ENCODE measurements at regions not wholly inside any gene's neighbourhood (a gene's known extent, or its start where the extent isn't known, plus 50 kb on each side); places are given as distances from the start of the nearest gene placed in this dataset.
"Not testable (repeated sequence)": the region's sequence is repeated elsewhere in the genome, so short reads cannot be mapped to it uniquely, and the experiment has no call there.

GRCh38 chr3:8147711-8148110 lies 353.9 kb upstream of the LMCD1 start:
- no peak for DNase-seq

DNA sequence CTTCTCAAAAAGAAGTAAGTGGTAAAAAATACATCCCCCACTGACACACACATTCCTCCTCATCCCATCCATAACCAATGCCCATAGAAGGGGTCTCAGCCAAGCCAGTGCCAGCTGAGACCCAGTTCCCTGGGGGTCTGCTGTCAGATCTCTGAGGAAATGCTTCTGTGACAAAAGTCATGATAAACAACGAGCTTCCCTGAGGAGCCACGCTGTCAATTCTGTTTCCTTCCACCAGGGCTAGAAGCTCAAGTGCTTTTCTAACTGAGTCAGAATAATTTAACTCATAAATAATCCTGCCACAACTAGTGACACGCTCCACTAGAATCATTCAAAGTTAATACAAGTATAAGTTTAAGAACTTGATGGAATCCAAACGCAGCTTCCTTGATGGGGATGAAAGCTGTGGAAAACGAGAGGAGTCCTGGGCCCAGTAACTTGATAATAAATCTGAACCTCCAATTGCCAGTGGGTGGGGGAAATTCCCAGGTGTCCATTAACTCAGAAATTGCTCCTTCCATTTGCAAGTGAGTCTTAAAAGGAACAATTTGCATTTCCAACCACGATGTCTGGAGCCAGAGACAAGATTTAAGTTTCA lies 348.7 kb upstream of the LMCD1 start:
- no peak for DNase-seq

DNA sequence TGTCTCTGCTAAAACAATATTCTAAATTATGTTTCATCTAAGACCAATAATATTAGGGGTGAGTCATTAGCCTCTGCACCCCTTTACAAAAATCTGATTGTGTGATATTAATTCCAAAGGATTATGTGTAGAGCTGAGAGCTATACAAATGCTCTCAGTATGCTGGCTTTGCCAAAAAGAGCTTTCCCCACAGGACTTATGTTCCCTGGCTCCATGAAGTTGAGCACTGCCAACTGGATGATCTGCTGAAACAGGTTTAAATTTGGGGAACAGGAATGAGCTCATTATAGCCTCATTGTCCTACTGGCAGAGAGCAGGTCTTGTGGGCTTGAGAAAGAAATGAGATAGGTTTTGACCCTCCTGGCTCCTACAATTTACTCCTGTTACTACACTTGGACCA lies 347.8 kb upstream of the LMCD1 start:
- no peak for DNase-seq

GRCh38 chr3:8154617-8155016 lies 347.0 kb upstream of the LMCD1 start:
- DNase-seq = no peak

DNA sequence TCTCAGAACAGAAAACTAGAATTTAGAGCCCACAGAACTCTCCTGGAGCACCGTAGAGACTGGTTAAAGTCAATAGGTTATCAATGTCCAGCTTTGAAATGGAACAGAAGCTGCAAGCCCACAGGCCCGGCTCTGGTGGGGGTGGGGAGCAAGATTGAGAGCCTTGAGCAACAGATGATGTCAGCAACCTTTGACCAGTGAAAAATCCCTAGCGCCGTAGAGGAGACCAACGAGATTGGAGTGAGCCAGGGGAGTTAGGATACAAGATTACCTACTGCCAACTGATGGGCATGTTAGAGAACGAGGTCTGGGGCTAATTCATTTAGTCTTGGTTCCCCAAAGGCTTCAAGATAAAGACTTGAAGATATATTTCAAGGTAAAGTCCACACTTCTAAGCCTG lies 345.5 kb upstream of the LMCD1 start:
- DNase-seq = no peak

DNA sequence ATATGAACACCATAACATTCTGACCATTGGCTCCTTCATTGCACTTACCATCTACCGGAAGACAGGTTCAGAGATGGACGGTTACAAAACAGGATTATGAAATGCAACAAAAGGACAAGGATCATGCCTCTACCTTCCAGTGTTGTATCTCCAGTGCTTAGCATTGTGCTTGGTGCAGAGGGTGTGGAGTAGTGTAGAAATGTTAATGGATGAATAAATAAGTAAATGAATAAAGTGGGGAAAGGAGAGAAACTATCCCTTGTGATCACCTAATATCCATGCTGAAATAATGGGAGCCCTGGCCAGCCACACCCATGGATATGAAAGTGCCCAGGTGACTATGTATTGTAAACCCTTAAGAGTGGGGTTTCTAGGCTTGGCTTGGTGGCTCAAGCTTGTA lies 344.8 kb upstream of the LMCD1 start:
- no peak for DNase-seq

GRCh38 chr3:8157640-8158039 lies 344.0 kb upstream of the LMCD1 start:
- no peak for DNase-seq

GRCh38 chr3:8164145-8164544 lies 337.5 kb upstream of the LMCD1 start:
- no peak for DNase-seq

GRCh38 chr3:8166014-8166413 lies 335.6 kb upstream of the LMCD1 start:
- no peak for DNase-seq

GRCh38 chr3:8170971-8171508 lies 330.6 kb upstream of the LMCD1 start:
- no peak for DNase-seq

DNA sequence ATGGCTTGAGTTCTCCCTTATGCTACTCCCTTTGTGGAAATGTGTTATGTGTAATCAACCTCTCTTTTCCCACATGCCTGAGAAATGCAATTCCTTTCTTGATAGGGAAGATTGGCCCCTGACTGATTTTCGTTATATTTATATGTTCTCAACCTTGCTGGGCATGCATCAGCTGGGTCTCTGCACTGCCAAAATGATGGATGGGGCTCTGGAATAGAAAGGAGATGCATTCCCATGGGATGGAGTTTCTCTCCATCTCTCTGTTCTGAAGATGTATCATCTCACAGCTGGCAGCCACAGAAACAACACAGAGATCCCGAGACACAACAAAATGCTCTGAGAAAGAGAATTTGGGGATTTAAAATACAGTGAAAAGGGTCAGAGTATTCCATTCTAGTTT lies 327.7 kb upstream of the LMCD1 start:
- no peak for DNase-seq

DNA sequence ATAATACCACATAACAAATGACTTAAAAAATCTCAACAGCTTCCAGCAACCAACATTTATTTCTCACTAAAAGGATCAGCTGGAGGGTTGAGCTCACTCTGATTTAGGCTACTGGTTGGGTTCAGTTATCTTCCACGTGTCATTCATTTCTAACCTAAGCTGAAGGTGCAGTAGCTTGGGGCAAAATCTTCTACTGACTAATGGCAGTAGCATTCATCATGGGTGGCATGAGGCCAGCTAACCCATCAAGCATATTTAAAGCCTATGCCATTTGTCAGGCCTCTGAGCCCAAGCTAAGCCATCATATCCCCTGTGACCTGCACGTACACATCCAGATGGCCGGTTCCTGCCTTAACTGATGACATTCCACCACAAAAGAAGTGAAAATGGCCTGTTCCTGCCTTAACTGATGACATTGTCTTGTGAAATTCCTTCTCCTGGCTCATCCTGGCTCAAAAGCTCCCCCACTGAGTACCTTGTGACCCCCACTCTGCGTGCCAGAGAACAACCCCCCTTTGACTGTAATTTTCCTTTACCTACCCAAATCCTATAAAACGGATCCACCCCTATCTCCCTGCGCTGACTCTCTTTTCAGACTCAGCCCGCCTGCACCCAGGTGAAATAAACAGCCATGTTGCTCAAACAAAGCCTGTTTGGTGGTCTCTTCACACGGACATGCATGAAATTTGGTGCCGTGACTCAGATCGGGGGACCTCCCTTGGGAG lies 324.7 kb upstream of the LMCD1 start:
- DNase-seq = not testable (repeated sequence)

DNA sequence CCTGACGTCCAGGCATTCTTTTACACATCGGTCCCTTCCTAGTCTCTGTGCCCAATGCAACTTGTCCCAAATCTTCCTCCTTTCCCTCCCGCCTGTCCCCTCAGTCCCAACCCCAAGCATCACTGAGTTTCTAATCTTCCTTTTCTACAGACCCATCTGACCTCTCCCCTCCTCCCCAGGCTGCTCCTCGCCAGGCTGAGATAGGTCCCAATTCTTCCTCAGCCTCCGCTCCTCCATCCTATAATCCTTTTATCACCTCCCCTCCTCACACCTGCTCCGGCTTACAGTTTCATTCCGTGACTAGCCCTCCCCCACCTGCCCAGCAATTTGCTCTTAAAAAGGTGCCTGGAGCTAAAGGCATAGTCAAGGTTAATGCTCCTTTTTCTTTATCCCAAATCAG lies 323.1 kb upstream of the LMCD1 start:
- not testable (repeated sequence) for DNase-seq

DNA sequence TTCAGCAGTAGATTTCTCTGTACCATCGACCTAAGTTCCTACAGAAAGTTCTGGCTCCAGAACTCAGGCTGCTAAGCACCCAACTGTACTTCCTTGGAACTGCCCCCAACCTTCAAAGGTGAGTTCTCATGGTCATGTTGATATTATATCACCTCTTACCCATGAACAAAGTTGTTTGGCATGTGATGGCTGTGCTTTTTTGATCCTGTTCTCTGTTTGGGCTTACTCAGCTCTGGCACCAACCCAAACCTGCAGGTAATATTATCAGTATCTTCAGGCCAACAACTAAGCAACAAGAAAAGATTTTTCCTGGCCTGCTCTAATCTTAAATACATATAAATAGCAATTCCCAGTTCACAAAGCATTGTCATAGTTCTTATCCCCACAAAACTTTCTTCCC lies 318.7 kb upstream of the LMCD1 start:
- DNase-seq = no peak

DNA sequence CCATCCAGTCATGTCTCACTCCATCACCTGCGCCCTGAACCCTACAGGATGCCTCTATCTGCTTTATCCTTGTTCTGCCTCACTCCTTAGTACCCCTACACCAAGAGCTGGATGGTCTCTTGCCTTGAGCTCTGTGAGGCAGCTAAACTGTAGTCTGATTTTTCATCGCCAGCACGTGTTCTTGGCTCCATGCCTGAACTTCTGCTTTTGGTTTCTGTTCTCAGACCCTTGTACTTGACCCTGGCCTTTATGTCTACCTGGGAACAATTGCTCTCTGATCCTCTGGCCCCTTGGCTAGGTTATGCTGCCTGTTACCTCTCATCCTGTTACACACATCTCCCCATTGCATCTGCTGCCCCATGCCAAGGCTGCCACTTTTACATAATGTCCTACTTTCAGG lies 318.0 kb upstream of the LMCD1 start:
- DNase-seq = peak; percentile 46

DNA sequence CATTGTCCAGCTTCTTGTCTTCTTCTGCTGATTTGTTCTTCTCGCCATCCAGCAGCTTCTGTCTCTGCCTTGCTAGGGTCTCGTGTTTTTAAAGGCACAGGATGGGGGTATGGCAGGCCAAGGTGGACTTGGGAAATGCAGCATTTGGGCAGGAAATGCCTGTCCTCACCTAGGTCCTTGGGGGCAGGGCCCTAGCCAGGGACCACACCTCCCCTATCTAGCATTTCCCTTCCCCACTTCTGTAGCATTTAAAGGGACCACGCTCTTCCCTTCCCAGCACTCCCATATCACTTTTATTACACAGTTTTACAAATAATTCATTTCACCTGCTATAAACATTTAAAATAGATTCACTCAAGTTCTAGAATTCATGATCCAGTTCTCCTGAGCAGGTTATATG lies 315.4 kb upstream of the LMCD1 start:
- no peak for DNase-seq

DNA sequence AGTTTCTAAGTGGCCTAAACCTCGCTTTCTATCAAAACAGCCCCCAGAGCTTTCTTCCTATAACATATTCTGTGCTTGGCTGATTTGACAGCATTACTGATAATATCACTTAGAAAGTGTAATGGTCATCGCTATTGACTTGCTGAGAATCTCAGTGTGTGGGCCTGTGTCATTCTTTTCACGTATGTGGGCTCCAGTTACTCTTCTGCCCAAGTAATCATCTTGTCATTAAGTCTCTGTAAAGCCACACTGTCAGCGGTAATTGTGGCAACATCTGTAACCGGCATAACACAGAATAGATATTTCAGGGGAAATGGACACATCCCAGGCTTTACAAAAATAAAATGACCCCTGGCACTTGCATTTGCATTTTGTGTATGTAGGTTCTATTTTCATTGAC lies 313.6 kb upstream of the LMCD1 start:
- no peak for DNase-seq

GRCh38 chr3:8189051-8189450 lies 312.6 kb upstream of the LMCD1 start:
- no peak for DNase-seq

DNA sequence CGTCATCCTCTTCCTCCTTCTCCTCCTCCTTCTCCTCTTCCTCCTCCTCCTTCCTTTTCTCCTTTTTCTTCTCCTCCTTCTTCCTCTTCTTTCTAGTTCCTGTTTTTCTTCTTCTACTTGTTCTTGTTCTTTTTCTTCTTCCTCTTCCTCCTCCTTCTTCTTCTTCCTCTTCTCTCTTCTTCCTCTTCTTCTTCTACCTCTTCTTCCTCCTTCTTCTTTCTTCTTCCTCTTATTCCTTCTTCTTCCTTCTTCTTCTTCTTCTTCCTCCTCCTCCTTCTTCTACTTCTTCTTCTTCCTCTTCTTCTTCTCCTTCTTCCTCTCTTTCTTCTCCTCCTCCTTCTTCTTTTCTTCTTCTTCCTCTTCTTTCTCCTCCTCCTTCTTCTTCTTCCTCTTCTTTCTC lies 310.2 kb upstream of the LMCD1 start:
- no peak for DNase-seq

DNA sequence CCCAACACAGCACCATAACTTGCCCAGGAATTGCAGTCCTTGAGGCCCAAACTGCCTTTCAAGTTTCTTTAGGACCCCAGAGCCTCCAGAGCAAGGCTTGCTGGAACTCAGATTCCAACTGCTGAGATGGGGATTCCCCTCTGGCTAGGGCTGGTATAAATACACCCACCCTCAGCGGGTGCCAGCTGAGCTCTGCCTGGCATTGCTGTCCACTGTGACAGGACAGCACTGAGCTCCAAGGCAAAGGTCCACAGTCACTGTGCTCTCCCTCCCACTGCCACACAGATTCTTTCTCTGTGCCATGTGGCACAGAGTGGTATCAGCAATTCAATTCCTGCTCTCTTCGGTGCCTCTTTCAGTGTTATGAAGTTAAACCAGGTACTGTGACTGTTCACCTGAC lies 304.2 kb upstream of the LMCD1 start:
- no peak for DNase-seq

DNA sequence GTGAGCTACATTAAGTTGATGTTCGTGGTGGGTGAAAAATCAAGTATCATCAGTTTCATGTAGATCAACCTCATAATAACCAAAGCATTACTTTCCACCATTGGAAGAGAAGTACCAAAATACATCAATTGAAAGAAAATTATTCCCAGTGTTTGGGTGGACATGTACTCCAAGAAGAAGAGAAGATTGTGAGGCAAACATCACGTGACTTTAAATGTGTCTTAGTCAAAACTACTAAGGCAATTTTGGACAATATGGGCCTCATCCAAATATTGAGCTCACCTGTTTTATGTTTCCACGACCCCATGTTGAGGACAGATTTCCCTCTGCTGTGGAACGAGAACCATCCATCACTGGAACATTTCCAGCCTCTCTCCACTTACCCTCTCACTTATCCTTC lies 303.0 kb upstream of the LMCD1 start:
- no peak for DNase-seq

GRCh38 chr3:8200996-8201395 lies 300.6 kb upstream of the LMCD1 start:
- no peak for DNase-seq

DNA sequence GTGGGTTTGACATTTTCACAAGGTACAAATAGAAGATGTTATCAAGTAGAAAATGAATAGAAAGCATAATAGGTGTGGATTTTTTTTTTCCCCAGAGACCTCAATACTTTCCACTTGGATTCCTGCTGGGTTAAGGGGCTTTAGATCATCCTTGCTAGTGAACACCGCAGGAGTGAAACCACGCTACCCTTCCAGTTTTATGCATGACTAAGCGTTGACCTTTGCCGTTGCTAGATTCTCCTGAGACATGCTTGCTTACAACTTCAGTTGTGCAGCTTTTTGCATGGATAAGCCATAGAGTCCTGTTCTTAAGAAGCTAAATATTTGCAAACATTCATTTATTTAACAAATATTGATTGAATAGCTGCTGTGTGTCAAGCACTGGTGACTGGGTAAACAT lies 299.7 kb upstream of the LMCD1 start:
- DNase-seq = no peak

DNA sequence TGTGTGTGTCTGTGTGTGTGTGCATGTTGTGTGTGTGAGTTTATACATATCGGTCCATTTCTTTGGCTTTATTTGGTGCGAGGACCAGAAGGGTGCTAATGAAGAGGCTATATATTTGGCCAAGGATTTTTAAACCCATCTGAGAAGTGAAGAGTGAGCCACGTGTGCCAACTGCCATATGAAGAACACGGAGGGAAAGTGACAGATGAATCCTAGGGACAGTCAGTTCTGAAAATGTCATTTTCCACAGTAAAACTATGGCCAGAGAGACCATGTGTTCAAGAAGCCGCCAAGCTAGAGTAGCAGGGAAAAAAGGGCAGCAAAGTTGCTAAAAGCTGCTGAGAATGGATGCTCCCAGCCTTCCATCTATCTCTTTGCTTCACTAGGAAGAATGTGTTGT lies 297.3 kb upstream of the LMCD1 start:
- no peak for DNase-seq

Data from hematopoietic multipotent progenitor cell treated with erythropoietin and hydrocortisone succinate and interleukin-3 and kit ligand, for 4 days (in vitro differentiated cells).